Mucosa of descending colon (tissue), 3 donors: ENCODE measurements at regions not wholly inside any gene's neighbourhood (a gene's known extent, or its start where the extent isn't known, plus 50 kb on each side); places are given as distances from the start of the nearest gene placed in this dataset.
A peak's percentile ranks its signal among the peaks of the same experiment; 100 is the strongest.

Source experiments
- ATAC-seq: fragments of 200-7000 bp; cut with Tn5 transposase; one replicate; pipeline ENCODE4 v1.9.1; 2020; ENCODE audit warnings: mild to moderate bottlenecking, moderate library complexity
- DNase-seq, 3 donors: peaks; one replicate each; pipeline ENCODE4 v3.0.0-alpha.2; 2020
- H3K36me3 ChIP-seq: fragments of 200-600 bp; one replicate; pipeline ENCODE4 v1.8.0; 2021; ENCODE audit warnings: low read depth, mild to moderate bottlenecking
- H3K4me1 ChIP-seq: fragments of 200-600 bp; one replicate; pipeline ENCODE4 v1.8.0; 2021; ENCODE audit warnings: low read depth, mild to moderate bottlenecking
- H3K4me3 ChIP-seq: fragments of 200-600 bp; one replicate; pipeline ENCODE4 v1.8.0; 2021; ENCODE audit warnings: mild to moderate bottlenecking
- H3K9me3 ChIP-seq: fragments of 200-600 bp; one replicate; pipeline ENCODE4 v1.8.0; 2021; ENCODE audit warnings: mild to moderate bottlenecking
- intact Hi-C, 2 donors: fragments of 100-400 bp; cut with DNase I in 1 of 2; cut with micrococcal nuclease in 1 of 2; formaldehyde crosslinking; loops; one replicate each; pipeline versions ENCODE4 v1.11.0 to v1.11.1; 2022; cut with DNase I, micrococcal nuclease
- TF ChIP-seq, protein P1 (sequence below): fragments of 200-600 bp; IDR thresholded peaks from one replicate; pipeline ENCODE4 v1.8.0; 2022; ENCODE audit warnings: antibody characterized with exemption, mild to moderate bottlenecking
- donor health status: DM: no; HTN: no; CAD: no; lungs with moderate emphysema.
- donor health status: DM: no; HTN: no; CAD: no.
- donor health status: DM: no; HTN: yes; CAD: no.

DNA sequence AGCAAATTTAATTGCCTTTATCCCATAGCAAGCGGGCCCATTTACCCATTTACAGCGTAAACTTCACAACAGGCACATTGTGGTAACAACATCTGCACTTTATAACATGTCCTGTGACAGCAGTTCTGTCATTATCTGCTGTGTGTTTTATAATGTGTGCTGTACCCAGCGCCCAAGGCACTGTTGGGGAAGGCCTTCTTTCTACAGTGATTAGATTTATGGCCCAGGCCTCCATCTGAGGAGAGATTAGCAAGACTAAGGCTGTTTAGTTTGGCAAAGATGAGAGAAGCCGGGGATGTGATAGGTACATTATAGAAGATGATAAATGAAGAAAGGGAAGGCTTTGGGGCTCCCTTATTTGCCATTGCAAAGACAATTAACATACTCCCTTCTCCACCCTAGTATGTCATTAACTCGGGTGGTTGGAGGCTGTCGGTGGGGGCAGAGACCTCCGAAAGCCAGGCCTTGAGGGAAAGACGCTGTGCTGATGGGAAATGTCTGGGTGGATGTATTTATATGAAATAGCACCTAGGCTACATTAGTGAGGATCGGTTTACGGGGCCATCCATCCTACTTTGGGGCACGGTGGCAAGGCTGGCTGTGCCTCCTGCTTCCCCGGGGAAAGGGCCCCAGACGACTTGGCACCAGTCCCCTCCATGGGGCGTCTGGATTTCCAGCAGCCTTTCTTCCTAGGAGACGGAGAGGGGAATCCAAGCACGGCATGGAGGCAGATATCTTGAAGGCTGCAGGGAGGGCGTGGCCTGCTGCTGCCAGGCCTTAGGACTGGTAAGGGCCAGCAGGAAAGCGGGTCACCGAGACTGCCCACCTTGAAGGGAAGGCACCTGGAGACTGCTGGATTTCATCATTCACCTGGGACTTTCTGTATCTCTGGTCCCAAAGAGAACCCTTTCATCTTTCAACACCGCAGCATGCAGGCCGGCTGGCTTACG lies 64.3 kb upstream of the PTCH1 start:
- TF ChIP-seq, protein P1, sequence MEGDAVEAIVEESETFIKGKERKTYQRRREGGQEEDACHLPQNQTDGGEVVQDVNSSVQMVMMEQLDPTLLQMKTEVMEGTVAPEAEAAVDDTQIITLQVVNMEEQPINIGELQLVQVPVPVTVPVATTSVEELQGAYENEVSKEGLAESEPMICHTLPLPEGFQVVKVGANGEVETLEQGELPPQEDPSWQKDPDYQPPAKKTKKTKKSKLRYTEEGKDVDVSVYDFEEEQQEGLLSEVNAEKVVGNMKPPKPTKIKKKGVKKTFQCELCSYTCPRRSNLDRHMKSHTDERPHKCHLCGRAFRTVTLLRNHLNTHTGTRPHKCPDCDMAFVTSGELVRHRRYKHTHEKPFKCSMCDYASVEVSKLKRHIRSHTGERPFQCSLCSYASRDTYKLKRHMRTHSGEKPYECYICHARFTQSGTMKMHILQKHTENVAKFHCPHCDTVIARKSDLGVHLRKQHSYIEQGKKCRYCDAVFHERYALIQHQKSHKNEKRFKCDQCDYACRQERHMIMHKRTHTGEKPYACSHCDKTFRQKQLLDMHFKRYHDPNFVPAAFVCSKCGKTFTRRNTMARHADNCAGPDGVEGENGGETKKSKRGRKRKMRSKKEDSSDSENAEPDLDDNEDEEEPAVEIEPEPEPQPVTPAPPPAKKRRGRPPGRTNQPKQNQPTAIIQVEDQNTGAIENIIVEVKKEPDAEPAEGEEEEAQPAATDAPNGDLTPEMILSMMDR: no peak
- Histone ChIP-seq H3K36me3 (no peaks in the 10 kb centered on the region), H3K4me1 (peaks cover 6% of the 10 kb centered on the region), H3K9me3 (no peaks in the 10 kb centered on the region), H3K4me3 (no peak overlapping the region)
- intact Hi-C loops: no loop called here
- DNase-seq (peak in 1 of 3 donors; percentile 43), ATAC-seq (peak; percentile 91)

GRCh38 chr9:95574866-95575553 lies 58.2 kb upstream of the PTCH1 start:
- H3K4me1 ChIP-seq: no peaks in the 10 kb centered on the region
- no peak overlapping the region for H3K4me3 ChIP-seq
- intact Hi-C loops: no loop called here
- no peak for DNase-seq
- ATAC-seq: no peak
- H3K9me3 ChIP-seq: no peaks in the 10 kb centered on the region
- no peaks in the 10 kb centered on the region for H3K36me3 ChIP-seq
- TF ChIP-seq, protein P1: no peak

- no peaks in the 10 kb centered on the region for H3K4me1 ChIP-seq
- DNase-seq (peak in 1 of 3 donors; percentile 12), ATAC-seq (no peak)
- TF ChIP-seq, protein P1: no peak
- intact Hi-C loops: no loop called here
- H3K4me3 ChIP-seq: no peak overlapping the region
- H3K36me3 ChIP-seq: no peaks in the 10 kb centered on the region
- H3K9me3 ChIP-seq: no peaks in the 10 kb centered on the region
Observed at GRCh38 chr9:95574176-95574575, 57.4 kb upstream of the PTCH1 start.

DNA sequence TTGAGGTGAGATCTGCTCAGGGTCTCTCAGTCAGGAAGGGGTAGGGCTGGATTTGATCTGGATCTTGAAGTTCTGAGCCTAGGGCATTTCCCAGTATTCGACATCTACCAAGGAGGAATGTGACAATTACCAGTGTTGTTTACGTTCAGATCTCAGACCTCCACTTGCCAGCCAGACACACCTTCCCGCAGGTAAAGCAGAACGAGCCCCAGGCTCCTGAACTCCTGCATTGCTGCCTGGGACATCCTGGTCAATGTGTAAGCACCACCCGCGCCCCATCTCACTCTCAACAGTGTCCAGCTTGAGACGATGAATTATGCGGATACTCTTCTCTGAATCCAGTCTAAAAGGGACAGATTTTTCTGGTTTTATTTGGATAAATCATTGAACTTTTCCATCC lies 56.7 kb upstream of the PTCH1 start:
- no peaks in the 10 kb centered on the region for H3K36me3 ChIP-seq
- no peak overlapping the region for H3K4me3 ChIP-seq
- DNase-seq: no peak
- no peaks in the 10 kb centered on the region for H3K4me1 ChIP-seq
- H3K9me3 ChIP-seq: no peaks in the 10 kb centered on the region
- intact Hi-C loops: no loop called here
- TF ChIP-seq, protein P1: no peak
- no peak for ATAC-seq

- no peaks in the 10 kb centered on the region for H3K9me3 ChIP-seq
- no peaks in the 10 kb centered on the region for H3K4me1 ChIP-seq
- H3K4me3 ChIP-seq: no peak overlapping the region
- no peaks in the 10 kb centered on the region for H3K36me3 ChIP-seq
- no peak for DNase-seq
- ATAC-seq: peak; percentile 19
- intact Hi-C loops: no loop called here
- TF ChIP-seq, protein P1: no peak
Observed at GRCh38 chr9:95572381-95573151, 55.8 kb upstream of the PTCH1 start.
